ENCODE measurements at regions not wholly inside any gene's neighbourhood (a gene's known extent, or its start where the extent isn't known, plus 50 kb on each side); places are given as distances from the start of the nearest gene placed in this dataset.
"Not testable (repeated sequence)": the region's sequence is repeated elsewhere in the genome, so short reads cannot be mapped to it uniquely, and the experiment has no call there.

DNA sequence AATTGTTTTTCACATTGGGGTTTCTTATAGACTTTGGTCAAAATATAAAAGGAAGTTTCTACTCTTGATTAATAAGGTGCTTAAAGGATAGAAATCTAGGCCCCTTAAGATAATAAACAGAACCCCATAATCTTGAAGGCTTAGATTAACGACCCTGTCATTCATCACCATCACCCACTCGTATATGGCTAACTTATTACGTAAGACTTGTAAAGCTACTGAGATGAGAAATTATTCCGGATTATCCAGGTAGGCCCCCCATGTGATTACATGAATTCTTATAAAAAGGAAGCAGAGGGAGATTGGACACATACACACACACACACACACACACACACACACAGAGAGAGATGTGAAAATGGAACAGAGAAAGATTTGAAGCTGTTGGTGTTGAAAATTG, 1489.2 kb upstream of the TENM4 start:
- no peaks in the 10 kb centered on the region for H3K9me3 ChIP-seq
- H3K4me1 ChIP-seq = no peaks in the 10 kb centered on the region
- intact Hi-C loops (cut with DNase I) = no loop called here
- no peak for TF ChIP-seq EP300 (IDR thresholded peaks at IDR 0.05)
- no peak for TF ChIP-seq POLR2A (IDR thresholded peaks at IDR 0.05)
- TF ChIP-seq POLR2AphosphoS5 (IDR thresholded peaks at IDR 0.05) = no peak
- TF ChIP-seq, protein P1, sequence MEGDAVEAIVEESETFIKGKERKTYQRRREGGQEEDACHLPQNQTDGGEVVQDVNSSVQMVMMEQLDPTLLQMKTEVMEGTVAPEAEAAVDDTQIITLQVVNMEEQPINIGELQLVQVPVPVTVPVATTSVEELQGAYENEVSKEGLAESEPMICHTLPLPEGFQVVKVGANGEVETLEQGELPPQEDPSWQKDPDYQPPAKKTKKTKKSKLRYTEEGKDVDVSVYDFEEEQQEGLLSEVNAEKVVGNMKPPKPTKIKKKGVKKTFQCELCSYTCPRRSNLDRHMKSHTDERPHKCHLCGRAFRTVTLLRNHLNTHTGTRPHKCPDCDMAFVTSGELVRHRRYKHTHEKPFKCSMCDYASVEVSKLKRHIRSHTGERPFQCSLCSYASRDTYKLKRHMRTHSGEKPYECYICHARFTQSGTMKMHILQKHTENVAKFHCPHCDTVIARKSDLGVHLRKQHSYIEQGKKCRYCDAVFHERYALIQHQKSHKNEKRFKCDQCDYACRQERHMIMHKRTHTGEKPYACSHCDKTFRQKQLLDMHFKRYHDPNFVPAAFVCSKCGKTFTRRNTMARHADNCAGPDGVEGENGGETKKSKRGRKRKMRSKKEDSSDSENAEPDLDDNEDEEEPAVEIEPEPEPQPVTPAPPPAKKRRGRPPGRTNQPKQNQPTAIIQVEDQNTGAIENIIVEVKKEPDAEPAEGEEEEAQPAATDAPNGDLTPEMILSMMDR (IDR thresholded peaks at IDR 0.05) = no peak
- H3K36me3 ChIP-seq = no peaks in the 10 kb centered on the region
- H3K27ac ChIP-seq = no peak overlapping the region
- 89 to 90% methylated on average over 4 of the region's 4 CpGs for WGBS, 2 donors
- no peak overlapping the region for H3K4me3 ChIP-seq
- no peak for DNase-seq
- no peaks in the 10 kb centered on the region for H3K27me3 ChIP-seq

DNA sequence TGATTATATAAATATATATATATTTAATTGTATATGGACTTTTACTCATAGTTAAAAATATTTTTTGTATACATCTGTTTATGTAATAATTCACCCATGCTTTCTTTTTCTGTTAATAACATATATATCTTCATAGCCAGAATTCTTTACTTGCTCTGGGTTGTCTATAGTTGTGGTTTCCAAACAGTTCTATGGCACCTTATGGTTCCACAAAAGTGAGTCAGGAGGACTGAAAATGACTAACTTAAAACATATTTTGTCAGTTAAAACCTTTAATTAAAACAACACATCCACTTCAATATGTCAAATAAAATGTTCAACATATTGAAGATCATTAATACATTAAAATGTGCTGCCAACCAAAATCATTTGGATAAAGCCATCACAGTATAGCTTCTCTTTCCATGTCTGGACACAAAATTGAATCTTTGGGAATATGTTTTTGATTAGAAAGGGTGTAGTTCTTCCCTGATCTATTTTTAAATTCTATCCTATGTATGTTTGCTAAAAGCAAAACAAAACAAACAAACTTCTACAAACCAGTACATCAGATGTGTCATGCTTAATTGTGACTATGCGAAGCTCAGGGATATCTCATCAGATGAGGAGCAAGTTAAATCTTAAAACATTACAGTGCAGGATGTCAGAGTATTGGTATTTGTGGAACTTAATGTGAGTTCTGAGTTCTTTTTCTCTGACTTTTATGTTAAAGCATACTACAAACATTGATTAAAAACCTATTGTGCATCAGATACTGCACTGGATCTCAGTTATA, 1488.4 kb upstream of the TENM4 start:
- Histone ChIP-seq H3K27me3 (no peaks in the 10 kb centered on the region), H3K4me3 (no peak overlapping the region), H3K36me3 (no peaks in the 10 kb centered on the region), H3K9me3 (no peaks in the 10 kb centered on the region), H3K4me1 (no peaks in the 10 kb centered on the region), H3K27ac (no peak overlapping the region)
- intact Hi-C loops (cut with DNase I) = no loop called here
- 95 to 97% methylated on average over 1 of the region's 1 CpG for WGBS, 2 donors
- DNase-seq = no peak
- TF ChIP-seq POLR2A (IDR thresholded peaks at IDR 0.05) (no peak), EP300 (IDR thresholded peaks at IDR 0.05) (no peak), POLR2AphosphoS5 (IDR thresholded peaks at IDR 0.05) (no peak)
- TF ChIP-seq, protein P1 (IDR thresholded peaks at IDR 0.05) = no peak

DNA sequence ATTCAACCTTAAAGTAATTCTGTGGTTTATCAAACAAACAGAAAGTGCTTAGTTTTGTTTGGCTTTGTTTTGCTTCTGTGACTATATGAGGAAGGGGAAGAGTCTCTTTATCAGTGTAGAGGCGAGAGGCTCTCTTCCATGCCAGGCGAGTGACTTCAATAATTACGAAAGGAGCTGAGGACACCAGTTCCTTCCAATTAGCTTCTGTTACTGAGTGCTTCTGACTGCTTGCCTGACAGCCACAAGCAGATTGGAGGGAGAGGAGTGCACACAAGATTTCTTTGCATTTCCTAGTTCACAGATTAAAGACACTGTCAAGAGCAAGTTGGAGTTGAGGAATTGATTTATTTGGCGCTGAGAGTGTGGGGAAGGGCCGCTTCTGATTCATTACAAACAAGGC, 1484.5 kb upstream of the TENM4 start:
- Histone ChIP-seq H3K9me3 (no peaks in the 10 kb centered on the region), H3K27me3 (no peaks in the 10 kb centered on the region), H3K27ac (no peak overlapping the region), H3K4me3 (no peak overlapping the region), H3K36me3 (no peaks in the 10 kb centered on the region), H3K4me1 (no peaks in the 10 kb centered on the region)
- TF ChIP-seq EP300 (IDR thresholded peaks at IDR 0.05) = no peak
- TF ChIP-seq POLR2A (IDR thresholded peaks at IDR 0.05) = no peak
- TF ChIP-seq POLR2AphosphoS5 (IDR thresholded peaks at IDR 0.05) = no peak
- TF ChIP-seq, protein P1 (IDR thresholded peaks at IDR 0.05) = no peak
- intact Hi-C loops (cut with DNase I) = no loop called here
- WGBS, 2 donors = 89 to 90% methylated on average over 5 of the region's 5 CpGs
- DNase-seq = no peak

DNA sequence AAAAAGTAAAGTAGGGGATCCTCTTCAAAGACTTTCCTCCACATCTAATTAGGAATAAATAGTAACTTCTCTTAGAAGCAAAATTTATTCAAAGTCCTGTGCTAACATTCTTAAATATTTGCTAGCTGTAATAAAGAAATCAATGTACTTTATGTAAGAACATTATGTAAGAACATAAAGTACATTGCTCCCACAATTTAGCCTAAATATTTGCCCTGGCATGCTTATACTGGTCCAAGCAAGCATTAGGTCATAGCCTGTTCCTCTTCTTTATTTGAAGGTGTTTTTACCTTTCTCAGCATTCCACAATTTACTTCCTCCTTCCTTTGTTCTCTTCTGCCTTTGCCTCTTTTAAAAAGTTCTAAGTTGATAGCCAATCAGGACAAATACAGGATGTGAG, 1480.5 kb upstream of the TENM4 start:
- H3K27me3 ChIP-seq; H3K4me1 ChIP-seq; H3K4me3 ChIP-seq; H3K9me3 ChIP-seq; H3K36me3 ChIP-seq; DNase-seq; intact Hi-C loops (cut with DNase I); H3K27ac ChIP-seq: not testable (repeated sequence)

DNA sequence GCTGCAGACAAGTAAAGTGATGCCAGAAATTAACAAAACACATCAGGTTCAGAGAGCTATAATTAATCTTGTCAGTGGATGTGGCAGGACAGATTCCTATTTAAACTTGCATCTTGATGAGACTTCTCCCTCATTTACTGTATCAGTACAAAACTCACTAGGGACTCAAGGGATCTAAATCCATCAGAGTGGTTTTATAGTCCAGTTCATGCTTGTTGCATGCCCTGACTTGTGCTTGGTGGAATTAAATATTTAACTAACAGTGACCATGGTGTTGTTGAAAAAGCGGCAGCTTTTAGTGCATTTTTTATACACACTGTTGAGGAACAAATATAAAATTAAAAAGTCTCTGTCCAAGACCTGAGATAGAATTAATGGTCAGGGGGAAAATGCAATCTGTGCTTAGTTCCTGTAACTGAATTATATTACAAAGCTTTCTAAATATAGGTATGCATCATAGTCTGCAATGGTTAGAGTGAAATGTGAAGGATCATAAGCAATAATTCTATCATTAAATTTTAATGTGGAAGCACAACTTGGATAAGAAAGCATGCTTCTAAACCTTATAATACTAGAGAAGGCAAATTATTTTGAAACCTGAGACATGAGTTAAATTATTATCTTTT, 1475.5 kb upstream of the TENM4 start:
- Histone ChIP-seq H3K36me3 (no peaks in the 10 kb centered on the region), H3K27me3 (no peaks in the 10 kb centered on the region), H3K27ac (no peak overlapping the region), H3K9me3 (no peaks in the 10 kb centered on the region), H3K4me1 (no peaks in the 10 kb centered on the region), H3K4me3 (no peak overlapping the region)
- no peak for DNase-seq
- intact Hi-C loops (cut with DNase I) = no loop called here
- TF ChIP-seq, protein P1 (IDR thresholded peaks at IDR 0.05) = no peak
- TF ChIP-seq POLR2AphosphoS5 (IDR thresholded peaks at IDR 0.05) = no peak
- 73 to 81% methylated on average over 1 of the region's 1 CpG for WGBS, 2 donors

All from sigmoid colon (tissue), 6 donors.